ENCODE measurements at regions not wholly inside any gene's neighbourhood (a gene's known extent, or its start where the extent isn't known, plus 50 kb on each side); places are given as distances from the start of the nearest gene placed in this dataset.

DNA sequence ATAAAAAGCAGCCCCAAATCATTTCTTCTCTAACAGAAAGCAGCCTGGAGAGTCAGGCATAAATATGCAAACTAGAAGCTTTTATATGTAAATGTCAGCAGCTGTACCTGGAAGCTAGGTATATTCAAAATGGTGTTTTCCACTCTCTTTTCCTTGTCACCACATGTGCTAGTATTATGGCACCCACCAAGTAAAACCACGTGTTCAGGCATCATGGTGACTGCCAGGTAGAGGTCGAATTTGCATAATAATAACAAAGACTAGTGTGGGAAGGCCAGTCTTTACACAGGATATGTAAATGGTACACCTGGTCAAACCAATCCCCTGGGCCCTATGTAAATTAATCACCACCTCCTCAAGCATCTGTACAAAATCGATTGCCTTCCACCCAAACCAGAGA is 124.0 kb downstream of the MMUT start:
- TF ChIP-seq, protein P1, sequence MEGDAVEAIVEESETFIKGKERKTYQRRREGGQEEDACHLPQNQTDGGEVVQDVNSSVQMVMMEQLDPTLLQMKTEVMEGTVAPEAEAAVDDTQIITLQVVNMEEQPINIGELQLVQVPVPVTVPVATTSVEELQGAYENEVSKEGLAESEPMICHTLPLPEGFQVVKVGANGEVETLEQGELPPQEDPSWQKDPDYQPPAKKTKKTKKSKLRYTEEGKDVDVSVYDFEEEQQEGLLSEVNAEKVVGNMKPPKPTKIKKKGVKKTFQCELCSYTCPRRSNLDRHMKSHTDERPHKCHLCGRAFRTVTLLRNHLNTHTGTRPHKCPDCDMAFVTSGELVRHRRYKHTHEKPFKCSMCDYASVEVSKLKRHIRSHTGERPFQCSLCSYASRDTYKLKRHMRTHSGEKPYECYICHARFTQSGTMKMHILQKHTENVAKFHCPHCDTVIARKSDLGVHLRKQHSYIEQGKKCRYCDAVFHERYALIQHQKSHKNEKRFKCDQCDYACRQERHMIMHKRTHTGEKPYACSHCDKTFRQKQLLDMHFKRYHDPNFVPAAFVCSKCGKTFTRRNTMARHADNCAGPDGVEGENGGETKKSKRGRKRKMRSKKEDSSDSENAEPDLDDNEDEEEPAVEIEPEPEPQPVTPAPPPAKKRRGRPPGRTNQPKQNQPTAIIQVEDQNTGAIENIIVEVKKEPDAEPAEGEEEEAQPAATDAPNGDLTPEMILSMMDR (conservative IDR thresholded peaks at IDR 0.05): no peak
- no peak for TF ChIP-seq EZH2 (IDR thresholded peaks at IDR 0.05; ENCODE audit: low read depth)

Measured in PC-9 (cell line).